CD14-positive monocyte (primary cell): ENCODE measurements at regions not wholly inside any gene's neighbourhood (a gene's known extent, or its start where the extent isn't known, plus 50 kb on each side); places are given as distances from the start of the nearest gene placed in this dataset.

Experiments
- DNase-seq, 3 donors: peaks; one replicate each; pipeline ENCODE4 v3.0.0-alpha.2; 2011 to 2022
- H2AFZ ChIP-seq: 2 replicates; pipeline ENCODE4 v1.6.0; 2012; ENCODE audit warnings: mild to moderate bottlenecking, low read depth, low read length, inconsistent platforms; ENCODE audit not compliant: insufficient read depth, poor library complexity, severe bottlenecking
- H3K27ac ChIP-seq, 2 donors: 1 replicate in 1 of 2; 2 replicates in 1 of 2; pipeline ENCODE4 v1.5.1; 2012 to 2013; ENCODE audit warnings: low read length in 2 of 2, control low read depth in 1 of 2, inconsistent platforms in 1 of 2, low read depth in 1 of 2, mild to moderate bottlenecking in 1 of 2
- H3K27me3 ChIP-seq, 2 donors: one replicate each; pipeline versions ENCODE4 v1.6.0 to v1.6.1; 2011 to 2013; ENCODE audit warnings: low read length in 2 of 2; ENCODE audit not compliant: control insufficient read depth in 2 of 2, insufficient read depth in 2 of 2
- H3K36me3 ChIP-seq, 2 donors: replicated peaks in 1 of 2; 1 replicate in 1 of 2; 2 replicates in 1 of 2; pipeline versions ENCODE4 v1.5.1 to v1.6.1; 2012 to 2013; ENCODE audit warnings: low read length in 2 of 2, control low read depth in 1 of 2, inconsistent platforms in 1 of 2, mild to moderate bottlenecking in 1 of 2; ENCODE audit not compliant: insufficient read depth in 2 of 2, control insufficient read depth in 1 of 2
- H3K4me1 ChIP-seq, 2 donors: 1 replicate in 1 of 2; 2 replicates in 1 of 2; pipeline versions ENCODE4 v1.5.1 to v1.6.1; 2012 to 2013; ENCODE audit warnings: low read length in 2 of 2, control low read depth in 1 of 2, inconsistent platforms in 1 of 2, mild to moderate bottlenecking in 1 of 2, moderate library complexity in 1 of 2; ENCODE audit not compliant: insufficient read depth in 2 of 2, control insufficient read depth in 1 of 2
- H3K4me2 ChIP-seq: replicated peaks from 2 replicates; pipeline ENCODE3; 2012; ENCODE audit warnings: low read length, moderate library complexity, mild to moderate bottlenecking; ENCODE audit not compliant: poor library complexity, severe bottlenecking; ENCODE audit errors: extremely low read depth
- H3K4me3 ChIP-seq, 3 experiments: fragments of 200-600 bp in 1 of 3; sonication (generic) in 1 of 3; replicated peaks in 1 of 3; 1 replicate in 2 of 3; 2 replicates in 1 of 3; pipeline ENCODE4 v1.5.1; 2011 to 2013; ENCODE audit warnings: low read length in 3 of 3, mild to moderate bottlenecking in 3 of 3, control low read depth in 2 of 3, low read depth in 2 of 3, inconsistent platforms in 1 of 3, moderate library complexity in 1 of 3
- H3K79me2 ChIP-seq: 2 replicates; pipeline ENCODE4 v1.6.0; 2012; ENCODE audit warnings: mild to moderate bottlenecking, control low read depth, inconsistent platforms, low read length, moderate library complexity; ENCODE audit not compliant: insufficient read depth
- H3K9ac ChIP-seq: 2 replicates; pipeline ENCODE4 v1.6.0; 2017; ENCODE audit warnings: low read length, mild to moderate bottlenecking; ENCODE audit not compliant: insufficient read depth, poor library complexity, severe bottlenecking
- H3K9me3 ChIP-seq, 2 donors: replicated peaks in 1 of 2; 1 replicate in 1 of 2; 2 replicates in 1 of 2; pipeline versions ENCODE4 v1.5.1 to v1.6.1; 2012 to 2013; ENCODE audit warnings: low read length in 2 of 2, control low read depth in 1 of 2; ENCODE audit not compliant: control insufficient read depth in 1 of 2, insufficient read depth in 1 of 2
- H4K20me1 ChIP-seq: 2 replicates; pipeline ENCODE4 v1.6.0; 2012; ENCODE audit warnings: mild to moderate bottlenecking, low read length, control low read depth, moderate library complexity; ENCODE audit not compliant: insufficient read depth
- H3K27ac Mint-ChIP-seq, 7 donors: one replicate each; pipeline ENCODE4 v1.8.0; 2020; ENCODE audit warnings: mild to moderate bottlenecking in 7 of 7, mixed read lengths in 7 of 7, moderate library complexity in 6 of 7, inconsistent platforms in 2 of 7
- H3K27me3 Mint-ChIP-seq, 3 donors: one replicate each; pipeline ENCODE4 v1.8.0; 2021 to 2022; ENCODE audit warnings: low read depth in 3 of 3, mild to moderate bottlenecking in 3 of 3, mixed read lengths in 3 of 3, moderate library complexity in 3 of 3, inconsistent platforms in 1 of 3
- H3K36me3 Mint-ChIP-seq, 2 donors: one replicate each; pipeline ENCODE4 v1.8.0; 2020; ENCODE audit warnings: mixed read lengths in 2 of 2, inconsistent platforms in 1 of 2, mild to moderate bottlenecking in 1 of 2
- H3K4me1 Mint-ChIP-seq: one replicate; pipeline ENCODE4 v1.8.0; 2020; ENCODE audit warnings: mild to moderate bottlenecking, mixed read lengths
- H3K4me3 Mint-ChIP-seq, 2 donors: one replicate each; pipeline ENCODE4 v1.8.0; 2020; ENCODE audit warnings: mild to moderate bottlenecking in 2 of 2, mixed read lengths in 2 of 2, moderate library complexity in 1 of 2
- H3K9me3 Mint-ChIP-seq, 7 donors: one replicate each; pipeline ENCODE4 v1.8.0; 2020 to 2022; ENCODE audit warnings: mixed read lengths in 7 of 7, mild to moderate bottlenecking in 6 of 7, moderate library complexity in 6 of 7, inconsistent platforms in 2 of 7
- WGBS: methylation state at CpG from one replicate; pipeline ENCODE4 v1.1.5; 2013; ENCODE audit warnings: missing lambda C conversion rate; ENCODE audit not compliant: insufficient coverage; 5-methylcytosine and 5-hydroxymethylcytosine counted together
- intact Hi-C, 2 donors: fragments of 100-400 bp; cut with micrococcal nuclease; formaldehyde crosslinking; loops; one replicate each; pipeline versions ENCODE4 v1.15.0 to v1.15.1; 2023
- TF ChIP-seq, protein P1 (sequence below): fragments of 200-600 bp; IDR thresholded peaks from one replicate; pipeline ENCODE4 v1.8.0; 2022; ENCODE audit warnings: antibody characterized with exemption, mild to moderate bottlenecking

DNA sequence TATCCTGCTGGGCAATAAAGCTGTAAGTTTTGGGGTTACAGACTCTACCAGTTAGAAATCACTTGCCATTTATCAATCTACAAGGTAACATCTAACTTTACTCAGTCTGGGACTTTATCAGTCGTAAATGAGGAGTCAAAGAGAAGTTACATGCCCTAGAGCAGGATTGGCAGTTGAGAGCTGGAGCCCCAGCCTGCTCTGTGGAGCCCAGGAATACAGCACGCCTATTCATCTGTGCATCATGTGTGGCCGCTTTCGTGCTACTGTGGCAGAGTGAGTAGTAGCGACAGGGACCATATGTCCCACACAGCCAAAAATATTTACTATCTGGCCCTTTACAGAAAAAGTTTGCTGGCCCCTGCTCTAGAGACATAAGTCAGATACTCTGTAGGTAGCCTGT lies 152.5 kb upstream of the NTRK2 start:
- intact Hi-C loops, result no loop called here
- no peak overlapping the region for H3K4me3 ChIP-seq
- no peak for DNase-seq
- Mint-ChIP-seq H3K36me3 (no peaks in the 10 kb centered on the region), H3K9me3 (peaks cover 1 to 4% (median 3%) of the 10 kb centered on the region in 7 donors), H3K4me1 (no peaks in the 10 kb centered on the region), H3K27me3 (peaks cover 0 to 3% (median 2%) of the 10 kb centered on the region in 3 donors), H3K4me3 (no peak overlapping the region), H3K27ac (no peak overlapping the region)
- H3K27ac ChIP-seq, result no peak overlapping the region
- no peaks in the 10 kb centered on the region for H3K27me3 ChIP-seq
- no peaks in the 10 kb centered on the region for H3K36me3 ChIP-seq
- WGBS, result 83% methylated on average over 2 of the region's 5 CpGs
- TF ChIP-seq, protein P1, sequence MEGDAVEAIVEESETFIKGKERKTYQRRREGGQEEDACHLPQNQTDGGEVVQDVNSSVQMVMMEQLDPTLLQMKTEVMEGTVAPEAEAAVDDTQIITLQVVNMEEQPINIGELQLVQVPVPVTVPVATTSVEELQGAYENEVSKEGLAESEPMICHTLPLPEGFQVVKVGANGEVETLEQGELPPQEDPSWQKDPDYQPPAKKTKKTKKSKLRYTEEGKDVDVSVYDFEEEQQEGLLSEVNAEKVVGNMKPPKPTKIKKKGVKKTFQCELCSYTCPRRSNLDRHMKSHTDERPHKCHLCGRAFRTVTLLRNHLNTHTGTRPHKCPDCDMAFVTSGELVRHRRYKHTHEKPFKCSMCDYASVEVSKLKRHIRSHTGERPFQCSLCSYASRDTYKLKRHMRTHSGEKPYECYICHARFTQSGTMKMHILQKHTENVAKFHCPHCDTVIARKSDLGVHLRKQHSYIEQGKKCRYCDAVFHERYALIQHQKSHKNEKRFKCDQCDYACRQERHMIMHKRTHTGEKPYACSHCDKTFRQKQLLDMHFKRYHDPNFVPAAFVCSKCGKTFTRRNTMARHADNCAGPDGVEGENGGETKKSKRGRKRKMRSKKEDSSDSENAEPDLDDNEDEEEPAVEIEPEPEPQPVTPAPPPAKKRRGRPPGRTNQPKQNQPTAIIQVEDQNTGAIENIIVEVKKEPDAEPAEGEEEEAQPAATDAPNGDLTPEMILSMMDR, result no peak
- H3K9me3 ChIP-seq, result peaks cover 0 to 4% of the 10 kb centered on the region in 2 donors
- H3K79me2 ChIP-seq, result no peaks in the 10 kb centered on the region
- H3K9ac ChIP-seq, result no peak overlapping the region
- no peaks in the 10 kb centered on the region for H4K20me1 ChIP-seq
- H3K4me1 ChIP-seq, result no peaks in the 10 kb centered on the region
- H2AFZ ChIP-seq, result no peak overlapping the region
- H3K4me2 ChIP-seq, result no peak overlapping the region

DNA sequence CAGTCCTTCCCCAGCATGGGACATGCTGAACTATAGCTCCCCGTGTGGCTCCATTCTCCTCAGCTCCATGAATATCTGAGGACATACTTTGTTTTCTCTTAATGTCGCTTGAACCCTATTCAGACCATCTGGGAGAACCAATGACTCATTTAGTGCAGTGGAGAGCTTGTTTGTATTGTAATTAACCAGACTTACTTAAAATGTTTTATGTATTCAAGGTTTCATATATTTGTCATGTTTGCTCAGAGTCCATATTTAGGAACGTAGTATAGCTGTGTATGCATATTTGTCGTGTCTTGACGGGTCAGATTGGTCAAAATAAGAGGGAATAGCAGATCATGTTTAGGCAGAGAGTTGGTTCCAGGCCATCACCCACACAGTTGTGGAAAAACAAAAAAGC lies 150.1 kb upstream of the NTRK2 start:
- intact Hi-C loops, result no loop called here
- 87% methylated on average over 3 of the region's 5 CpGs for WGBS
- peaks cover 0 to 2% (median 2%) of the 10 kb centered on the region in 3 donors for H3K27me3 Mint-ChIP-seq

More for the DNA sequence above, 150.1 kb upstream of the NTRK2 start:
- Mint-ChIP-seq H3K4me1 (no peaks in the 10 kb centered on the region), H3K27ac (no peak overlapping the region), H3K9me3 (peaks cover 1 to 6% (median 4%) of the 10 kb centered on the region in 7 donors), H3K4me3 (no peak overlapping the region), H3K36me3 (no peaks in the 10 kb centered on the region)
- no peak overlapping the region for H3K27ac ChIP-seq
- H4K20me1 ChIP-seq, result no peaks in the 10 kb centered on the region
- H3K36me3 ChIP-seq, result no peaks in the 10 kb centered on the region
- peaks cover 0 to 4% of the 10 kb centered on the region in 2 donors for H3K9me3 ChIP-seq
- H3K4me2 ChIP-seq, result no peak overlapping the region
- H3K4me3 ChIP-seq, result no peak overlapping the region
- no peaks in the 10 kb centered on the region for H3K27me3 ChIP-seq
- no peak overlapping the region for H3K9ac ChIP-seq
- TF ChIP-seq, protein P1, result no peak
- H3K79me2 ChIP-seq, result no peaks in the 10 kb centered on the region
- no peak overlapping the region for H2AFZ ChIP-seq
- no peaks in the 10 kb centered on the region for H3K4me1 ChIP-seq
- DNase-seq, result no peak
